ENCODE measurements at regions not wholly inside any gene's neighbourhood (a gene's known extent, or its start where the extent isn't known, plus 50 kb on each side); places are given as distances from the start of the nearest gene placed in this dataset.

DNA sequence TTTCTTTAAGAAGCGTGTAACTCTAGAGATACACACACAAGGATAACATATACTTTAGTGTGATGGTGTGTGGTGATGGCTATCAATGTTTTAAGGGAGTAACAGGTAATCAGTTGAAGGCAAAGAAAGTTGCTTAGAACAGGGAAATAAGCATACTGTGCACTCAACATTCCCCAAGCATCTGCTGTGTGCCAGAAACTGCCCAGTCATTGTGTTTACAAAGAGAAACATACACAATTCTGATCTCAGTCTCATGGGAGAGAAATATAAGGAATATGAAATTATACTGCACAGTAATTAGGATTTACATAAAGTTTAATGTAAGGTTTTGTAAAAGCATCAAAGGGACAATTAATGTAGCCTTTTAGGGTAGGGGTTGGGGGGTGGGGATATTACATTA, 224.1 kb upstream of the TYRP1 start:
- TF ChIP-seq, protein P1, sequence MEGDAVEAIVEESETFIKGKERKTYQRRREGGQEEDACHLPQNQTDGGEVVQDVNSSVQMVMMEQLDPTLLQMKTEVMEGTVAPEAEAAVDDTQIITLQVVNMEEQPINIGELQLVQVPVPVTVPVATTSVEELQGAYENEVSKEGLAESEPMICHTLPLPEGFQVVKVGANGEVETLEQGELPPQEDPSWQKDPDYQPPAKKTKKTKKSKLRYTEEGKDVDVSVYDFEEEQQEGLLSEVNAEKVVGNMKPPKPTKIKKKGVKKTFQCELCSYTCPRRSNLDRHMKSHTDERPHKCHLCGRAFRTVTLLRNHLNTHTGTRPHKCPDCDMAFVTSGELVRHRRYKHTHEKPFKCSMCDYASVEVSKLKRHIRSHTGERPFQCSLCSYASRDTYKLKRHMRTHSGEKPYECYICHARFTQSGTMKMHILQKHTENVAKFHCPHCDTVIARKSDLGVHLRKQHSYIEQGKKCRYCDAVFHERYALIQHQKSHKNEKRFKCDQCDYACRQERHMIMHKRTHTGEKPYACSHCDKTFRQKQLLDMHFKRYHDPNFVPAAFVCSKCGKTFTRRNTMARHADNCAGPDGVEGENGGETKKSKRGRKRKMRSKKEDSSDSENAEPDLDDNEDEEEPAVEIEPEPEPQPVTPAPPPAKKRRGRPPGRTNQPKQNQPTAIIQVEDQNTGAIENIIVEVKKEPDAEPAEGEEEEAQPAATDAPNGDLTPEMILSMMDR (IDR thresholded peaks at IDR 0.05) = no peak
- TF ChIP-seq POLR2A (IDR thresholded peaks at IDR 0.05) = no peak

All from heart left ventricle (tissue), 13 donors.